Stomach (tissue), 8 donors: ENCODE measurements at regions not wholly inside any gene's neighbourhood (a gene's known extent, or its start where the extent isn't known, plus 50 kb on each side); places are given as distances from the start of the nearest gene placed in this dataset.
A peak's percentile ranks its signal among the peaks of the same experiment; 100 is the strongest.

Source experiments
- DNase-seq, 2 donors: peaks; one replicate each; pipeline versions ENCODE4 v3.0.0 to v3.0.0-alpha.2; 2013 to 2019
- H3K27ac ChIP-seq, 5 donors: fragments of 200-600 bp in 4 of 5; sonication (generic) in 4 of 5; one replicate each; pipeline ENCODE4 v1.5.1; 2013 to 2019; ENCODE audit warnings: mild to moderate bottlenecking in 1 of 5, moderate library complexity in 1 of 5
- H3K27me3 ChIP-seq, 3 donors: fragments of 200-600 bp; sonication (generic); one replicate each; pipeline ENCODE4 v1.5.1; 2017 to 2019; ENCODE audit warnings: mixed run types in 1 of 3
- H3K36me3 ChIP-seq, 4 donors: fragments of 200-600 bp; sonication (generic); 1 replicate in 3 of 4; 2 replicates in 1 of 4; pipeline ENCODE4 v1.5.1; 2016 to 2019
- H3K4me1 ChIP-seq, 4 donors: fragments of 200-600 bp; sonication (generic); one replicate each; pipeline ENCODE4 v1.5.1; 2016 to 2019
- H3K4me3 ChIP-seq, 4 donors: fragments of 200-600 bp; sonication (generic) in 3 of 4; one replicate each; pipeline ENCODE4 v1.5.1; 2016 to 2019; ENCODE audit warnings: mild to moderate bottlenecking in 1 of 4
- H3K9me3 ChIP-seq, 4 donors: fragments of 200-600 bp; sonication (generic); one replicate each; pipeline ENCODE4 v1.5.1; 2016 to 2019
- EP300 ChIP-seq: sonication (generic); formaldehyde crosslinking; IDR thresholded peaks from one replicate; pipeline ENCODE4 v1.6.1; 2017; ENCODE audit warnings: antibody characterized with exemption
- POLR2A ChIP-seq, 4 donors: fragments of 450-650 bp; IDR thresholded peaks; one replicate each; pipeline ENCODE4 v1.6.1; 2016; ENCODE audit warnings: antibody characterized with exemption in 4 of 4, control low read depth in 2 of 4, mild to moderate bottlenecking in 1 of 4, moderate library complexity in 1 of 4
- POLR2AphosphoS5 ChIP-seq, 3 donors: sonication (generic); formaldehyde crosslinking; IDR thresholded peaks; one replicate each; pipeline ENCODE4 v1.6.1; 2016; ENCODE audit warnings: antibody characterized with exemption in 3 of 3
- WGBS, 5 donors: extraction: QIAGEN DNeasy Blood & Tissue Kit in 3 of 5; methylation state at CpG; one replicate each; pipeline versions ENCODE4 v1.1.5 to v1.1.7; 2013 to 2018; 5-methylcytosine and 5-hydroxymethylcytosine counted together
- intact Hi-C: fragments of 100-400 bp; cut with DNase I; formaldehyde crosslinking; loops from one replicate; pipeline ENCODE4 v1.15.1; 2023; ENCODE audit warnings: low total_unique reads
- TF ChIP-seq, protein P1 (sequence below), 7 experiments: fragments of 450-650 bp in 4 of 7; fragments of 200-600 bp in 3 of 7; sonication (generic) in 3 of 7; IDR thresholded peaks; one replicate each; pipeline ENCODE4 v1.5.1; 2016 to 2019; ENCODE audit warnings: antibody characterized with exemption in 7 of 7, control low read depth in 2 of 7, mild to moderate bottlenecking in 1 of 7
- donor health status: healthy with polysubstance abuse.
- donor health status: Bipolar disorder and iron deficiency.
- donor health status: healthy.

DNA sequence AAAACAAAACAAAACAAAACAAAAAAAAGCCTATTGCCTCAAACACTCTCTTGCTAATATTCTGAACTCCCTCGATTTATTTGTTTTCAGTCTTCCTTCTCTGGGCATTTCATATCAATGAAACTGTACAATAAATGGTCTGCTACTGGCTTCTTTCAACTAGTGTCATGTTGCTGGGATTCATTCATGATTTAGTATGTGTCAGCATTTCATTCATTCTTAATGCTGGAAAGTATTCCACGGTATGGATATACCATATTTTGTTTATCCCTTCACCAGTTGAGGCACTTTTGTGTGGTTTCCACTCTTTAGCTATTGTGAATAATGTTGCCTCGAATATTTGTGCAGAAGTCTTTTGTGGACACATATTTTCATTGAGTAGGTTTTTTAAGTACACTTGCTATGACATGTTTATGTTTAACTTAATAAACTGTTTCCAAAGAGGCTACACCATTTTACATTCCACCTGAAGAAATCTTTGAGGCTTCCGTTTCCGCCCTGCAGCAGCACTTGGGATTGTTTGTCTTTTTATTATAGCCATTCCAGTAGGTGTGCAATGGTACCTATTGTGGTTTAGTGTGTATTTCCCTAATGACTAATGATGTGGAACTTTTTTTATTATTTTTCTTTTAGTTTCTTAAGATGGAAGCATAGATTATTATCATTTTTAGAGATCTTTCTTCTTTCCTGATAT is 543.6 kb upstream of the SOX11 start:
- WGBS, 5 donors: 77 to 86% (median 83%) methylated on average over 5 of the region's 5 CpGs
- Histone ChIP-seq H3K4me3 (no peak overlapping the region), H3K36me3 (no peaks in the 10 kb centered on the region), H3K27me3 (no peaks in the 10 kb centered on the region), H3K4me1 (no peaks in the 10 kb centered on the region), H3K9me3 (peaks cover 0 to 22% (median 8%) of the 10 kb centered on the region in 4 donors), H3K27ac (no peak overlapping the region)
- TF ChIP-seq, protein P1, sequence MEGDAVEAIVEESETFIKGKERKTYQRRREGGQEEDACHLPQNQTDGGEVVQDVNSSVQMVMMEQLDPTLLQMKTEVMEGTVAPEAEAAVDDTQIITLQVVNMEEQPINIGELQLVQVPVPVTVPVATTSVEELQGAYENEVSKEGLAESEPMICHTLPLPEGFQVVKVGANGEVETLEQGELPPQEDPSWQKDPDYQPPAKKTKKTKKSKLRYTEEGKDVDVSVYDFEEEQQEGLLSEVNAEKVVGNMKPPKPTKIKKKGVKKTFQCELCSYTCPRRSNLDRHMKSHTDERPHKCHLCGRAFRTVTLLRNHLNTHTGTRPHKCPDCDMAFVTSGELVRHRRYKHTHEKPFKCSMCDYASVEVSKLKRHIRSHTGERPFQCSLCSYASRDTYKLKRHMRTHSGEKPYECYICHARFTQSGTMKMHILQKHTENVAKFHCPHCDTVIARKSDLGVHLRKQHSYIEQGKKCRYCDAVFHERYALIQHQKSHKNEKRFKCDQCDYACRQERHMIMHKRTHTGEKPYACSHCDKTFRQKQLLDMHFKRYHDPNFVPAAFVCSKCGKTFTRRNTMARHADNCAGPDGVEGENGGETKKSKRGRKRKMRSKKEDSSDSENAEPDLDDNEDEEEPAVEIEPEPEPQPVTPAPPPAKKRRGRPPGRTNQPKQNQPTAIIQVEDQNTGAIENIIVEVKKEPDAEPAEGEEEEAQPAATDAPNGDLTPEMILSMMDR (IDR thresholded peaks at IDR 0.05): no peak
- TF ChIP-seq POLR2AphosphoS5 (IDR thresholded peaks at IDR 0.05): no peak
- no peak for TF ChIP-seq POLR2A (IDR thresholded peaks at IDR 0.05)
- TF ChIP-seq EP300: no peak
- intact Hi-C loops: no loop called here
- no peak for DNase-seq

DNA sequence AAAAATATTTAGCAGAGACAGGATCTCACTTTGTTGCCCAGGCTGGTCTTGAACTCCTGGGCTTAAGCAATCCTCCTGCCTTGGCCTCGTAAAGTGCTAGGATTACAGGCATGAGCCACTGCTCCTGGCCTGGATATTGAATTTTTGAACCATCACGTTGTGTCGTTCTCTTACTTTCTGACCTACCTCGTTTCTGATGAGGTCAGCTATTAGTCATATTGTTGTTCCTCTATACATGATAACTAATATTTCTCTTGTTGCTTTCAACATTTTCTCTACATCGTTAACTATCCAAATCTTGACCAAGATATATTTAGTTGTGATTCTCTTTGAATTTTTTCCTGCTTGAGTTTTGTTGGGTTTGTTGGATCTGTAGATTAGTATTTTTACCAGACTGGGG is 541.3 kb upstream of the SOX11 start:
- intact Hi-C loops: no loop called here
- DNase-seq: no peak
- H3K9me3 ChIP-seq: peaks cover 0 to 23% (median 5%) of the 10 kb centered on the region in 4 donors
- no peak overlapping the region for H3K4me3 ChIP-seq
- WGBS, 5 donors: 81 to 90% (median 89%) methylated on average over 5 of the region's 5 CpGs
- no peaks in the 10 kb centered on the region for H3K36me3 ChIP-seq
- TF ChIP-seq POLR2A (IDR thresholded peaks at IDR 0.05): no peak
- TF ChIP-seq EP300: no peak
- TF ChIP-seq POLR2AphosphoS5 (IDR thresholded peaks at IDR 0.05): no peak
- TF ChIP-seq, protein P1 (IDR thresholded peaks at IDR 0.05): no peak
- H3K4me1 ChIP-seq: no peaks in the 10 kb centered on the region
- H3K27ac ChIP-seq: no peak overlapping the region
- no peaks in the 10 kb centered on the region for H3K27me3 ChIP-seq

DNA sequence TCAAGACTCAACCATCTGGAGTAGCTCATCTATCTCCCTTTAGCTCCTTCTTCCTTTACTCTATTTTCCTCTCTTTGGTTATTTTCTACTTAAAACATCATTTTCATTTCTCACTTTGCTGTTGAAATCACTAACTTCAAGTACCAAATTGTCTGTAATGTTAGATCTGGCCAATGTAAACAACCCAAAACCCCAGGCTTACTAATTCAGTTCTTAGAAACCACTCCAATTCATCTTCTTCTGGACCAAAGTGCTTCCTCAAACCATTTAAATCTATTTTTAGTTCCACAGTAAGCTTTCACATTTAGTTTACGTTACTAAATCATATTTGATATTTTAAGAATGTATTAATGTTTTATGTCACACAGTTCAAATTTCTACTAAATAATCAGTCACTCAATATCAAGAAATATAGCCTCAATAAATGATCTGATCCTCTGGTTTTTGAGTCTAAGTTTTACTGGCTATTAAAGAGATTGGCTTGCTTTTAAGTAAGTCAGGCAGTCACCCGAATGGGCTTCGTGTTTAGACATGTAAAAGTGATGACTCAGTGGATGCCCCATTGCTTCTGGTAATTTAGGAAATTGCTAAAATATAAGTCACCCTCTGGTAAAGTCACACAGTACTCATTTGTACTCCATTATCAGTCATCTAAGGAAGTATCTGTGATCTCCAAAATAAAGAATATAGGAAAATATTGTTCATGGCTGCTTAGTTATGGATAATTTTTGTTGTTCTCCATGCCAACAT is 527.2 kb upstream of the SOX11 start:
- H3K36me3 ChIP-seq: no peaks in the 10 kb centered on the region
- no peaks in the 10 kb centered on the region for H3K4me1 ChIP-seq
- intact Hi-C loops: no loop called here
- no peak overlapping the region for H3K4me3 ChIP-seq
- TF ChIP-seq EP300 (no peak), POLR2AphosphoS5 (IDR thresholded peaks at IDR 0.05) (no peak), POLR2A (IDR thresholded peaks at IDR 0.05) (no peak)
- TF ChIP-seq, protein P1 (IDR thresholded peaks at IDR 0.05): no peak
- peak in 1 of 2 donors; percentile 58 for DNase-seq
- no peaks in the 10 kb centered on the region for H3K27me3 ChIP-seq
- no peak overlapping the region for H3K27ac ChIP-seq
- WGBS, 5 donors: 49 to 68% (median 64%) methylated on average over 3 of the region's 3 CpGs
- peaks cover 0 to 8% (median 4%) of the 10 kb centered on the region in 4 donors for H3K9me3 ChIP-seq

- peaks cover 0 to 5% (median 0%) of the 10 kb centered on the region in 4 donors for H3K4me1 ChIP-seq
- H3K4me3 ChIP-seq: no peak overlapping the region
- H3K27ac ChIP-seq: no peak overlapping the region
- intact Hi-C loops: no loop called here
- TF ChIP-seq, protein P1 (IDR thresholded peaks at IDR 0.05): no peak
- DNase-seq: no peak
- 61 to 71% (median 68%) methylated on average over 2 of the region's 2 CpGs for WGBS, 5 donors
- H3K9me3 ChIP-seq: no peaks in the 10 kb centered on the region
- no peaks in the 10 kb centered on the region for H3K27me3 ChIP-seq
- H3K36me3 ChIP-seq: no peaks in the 10 kb centered on the region
These were observed 519.3 kb upstream of the SOX11 start for GRCh38 chr2:5172923-5173322.
